Activated B cell treated with CpG ODN at 0.5 μM for 24 hours (primary cell): ENCODE measurements at regions not wholly inside any gene's neighbourhood (a gene's known extent, or its start where the extent isn't known, plus 50 kb on each side); places are given as distances from the start of the nearest gene placed in this dataset.

Experiments used
- ATAC-seq: fragments of 200-7000 bp; cut with Tn5 transposase; one replicate; pipeline ENCODE4 v1.10.0; 2021; ENCODE audit warnings: low read depth, mild to moderate bottlenecking, moderate library complexity
- CTCF ChIA-PET: fragments of 350-600 bp; sonication (Branson Sonifier 250); formaldehyde crosslinking; loops from one replicate; lab custom pipeline; 2021; ENCODE audit warnings: antibody characterized with exemption; lab: Charles Lee
- POLR2A ChIA-PET: fragments of 350-600 bp; sonication (Branson Sonifier 250); formaldehyde crosslinking; loops from one replicate; lab custom pipeline; 2021; ENCODE audit warnings: antibody characterized with exemption; lab: Charles Lee
- DNase-seq: peaks from one replicate; pipeline ENCODE4 v3.0.0; 2022
- H3K27ac Mint-ChIP-seq: one replicate; pipeline ENCODE4 v1.8.0; 2020; ENCODE audit warnings: mixed read lengths
- H3K27me3 Mint-ChIP-seq: one replicate; pipeline ENCODE4 v1.8.0; 2021; ENCODE audit warnings: mixed read lengths
- H3K36me3 Mint-ChIP-seq: one replicate; pipeline ENCODE4 v1.8.0; 2021; ENCODE audit warnings: low read depth, mixed read lengths
- H3K4me1 Mint-ChIP-seq: one replicate; pipeline ENCODE4 v1.8.0; 2021; ENCODE audit warnings: mixed read lengths
- H3K4me3 Mint-ChIP-seq: one replicate; pipeline ENCODE4 v1.8.0; 2020; ENCODE audit warnings: mild to moderate bottlenecking, mixed read lengths
- H3K9me3 Mint-ChIP-seq: one replicate; pipeline ENCODE4 v1.8.0; 2020; ENCODE audit warnings: mixed read lengths
- CTCF ChIP-seq: fragments of 200-600 bp; IDR thresholded peaks from one replicate; pipeline ENCODE4 v1.8.0; 2022; ENCODE audit warnings: antibody characterized with exemption, mild to moderate bottlenecking
- intact Hi-C: fragments of 100-400 bp; cut with micrococcal nuclease; formaldehyde crosslinking; loops from one replicate; pipeline ENCODE4 v1.15.1; 2024

GRCh38 chr4:132504438-132504837 is 644.7 kb upstream of the PCDH10 start:
- TF ChIP-seq CTCF: no peak
- no peaks in the 10 kb centered on the region for H3K36me3 Mint-ChIP-seq
- ChIA-PET CTCF (no interaction called here), POLR2A (no interaction called here)
- H3K27me3 Mint-ChIP-seq: no peaks in the 10 kb centered on the region
- peaks cover 2% of the 10 kb centered on the region for H3K9me3 Mint-ChIP-seq
- intact Hi-C loops: no loop called here
- ATAC-seq (no peak), DNase-seq (no peak)
- no peaks in the 10 kb centered on the region for H3K4me1 Mint-ChIP-seq
- no peak overlapping the region for H3K4me3 Mint-ChIP-seq
- H3K27ac Mint-ChIP-seq: no peak overlapping the region

GRCh38 chr4:132506568-132506967 is 642.5 kb upstream of the PCDH10 start:
- Mint-ChIP-seq H3K4me3 (no peak overlapping the region), H3K27ac (no peak overlapping the region), H3K9me3 (peaks cover 5% of the 10 kb centered on the region), H3K36me3 (no peaks in the 10 kb centered on the region), H3K4me1 (no peaks in the 10 kb centered on the region), H3K27me3 (no peaks in the 10 kb centered on the region)
- no peak for TF ChIP-seq CTCF
- intact Hi-C loops: no loop called here
- POLR2A ChIA-PET: no interaction called here
- CTCF ChIA-PET: no interaction called here
- DNase-seq (no peak), ATAC-seq (no peak)

- no peak for TF ChIP-seq CTCF
- no peak overlapping the region for H3K27ac Mint-ChIP-seq
- ATAC-seq: no peak
- H3K27me3 Mint-ChIP-seq: no peaks in the 10 kb centered on the region
- H3K4me1 Mint-ChIP-seq: no peaks in the 10 kb centered on the region
- no peak overlapping the region for H3K4me3 Mint-ChIP-seq
- intact Hi-C loops: no loop called here
- H3K36me3 Mint-ChIP-seq: no peaks in the 10 kb centered on the region
- POLR2A ChIA-PET: no interaction called here
- no peak for DNase-seq
- CTCF ChIA-PET: no interaction called here
- H3K9me3 Mint-ChIP-seq: peaks cover 6% of the 10 kb centered on the region
These were observed 635.6 kb upstream of the PCDH10 start for GRCh38 chr4:132513491-132513890.

GRCh38 chr4:132526652-132527051 is 622.4 kb upstream of the PCDH10 start:
- ATAC-seq: no peak
- TF ChIP-seq CTCF: no peak
- no peak overlapping the region for H3K4me3 Mint-ChIP-seq
- no peaks in the 10 kb centered on the region for H3K27me3 Mint-ChIP-seq
- no peak overlapping the region for H3K27ac Mint-ChIP-seq
- POLR2A ChIA-PET: no interaction called here
- H3K9me3 Mint-ChIP-seq: no peaks in the 10 kb centered on the region
- CTCF ChIA-PET: no interaction called here
- DNase-seq: no peak
- no peaks in the 10 kb centered on the region for H3K4me1 Mint-ChIP-seq
- intact Hi-C loops: no loop called here
- H3K36me3 Mint-ChIP-seq: no peaks in the 10 kb centered on the region

GRCh38 chr4:132527817-132528216 is 621.3 kb upstream of the PCDH10 start:
- H3K4me3 Mint-ChIP-seq: no peak overlapping the region
- TF ChIP-seq CTCF: no peak
- H3K27me3 Mint-ChIP-seq: no peaks in the 10 kb centered on the region
- no peaks in the 10 kb centered on the region for H3K4me1 Mint-ChIP-seq
- ATAC-seq (no peak), DNase-seq (no peak)
- no peaks in the 10 kb centered on the region for H3K36me3 Mint-ChIP-seq
- no peak overlapping the region for H3K27ac Mint-ChIP-seq
- intact Hi-C loops: no loop called here
- POLR2A ChIA-PET: no interaction called here
- no peaks in the 10 kb centered on the region for H3K9me3 Mint-ChIP-seq
- CTCF ChIA-PET: no interaction called here
